H9 (cell line): ENCODE measurements at regions not wholly inside any gene's neighbourhood (a gene's known extent, or its start where the extent isn't known, plus 50 kb on each side); places are given as distances from the start of the nearest gene placed in this dataset.

Experiments
- DNase-seq: peaks from one replicate; pipeline ENCODE4 v3.0.0-alpha.2; 2017
- H2AFZ ChIP-seq: one replicate; pipeline ENCODE4 v1.6.1; 2013; ENCODE audit warnings: mild to moderate bottlenecking, low read length, control low read depth, moderate library complexity
- H2AK5ac ChIP-seq: 2 replicates; pipeline ENCODE4 v1.6.1; 2013; ENCODE audit warnings: low read length, control low read depth, mixed read lengths; ENCODE audit not compliant: insufficient read length
- H2BK120ac ChIP-seq: one replicate; pipeline ENCODE4 v1.6.1; 2013; ENCODE audit warnings: low read depth, mild to moderate bottlenecking, low read length, control low read depth, inconsistent platforms; ENCODE audit not compliant: poor library complexity, severe bottlenecking
- H2BK12ac ChIP-seq: 2 replicates; pipeline ENCODE4 v1.6.1; 2013; ENCODE audit warnings: low read length, control low read depth, mixed read lengths, low read depth; ENCODE audit not compliant: insufficient read length
- H2BK15ac ChIP-seq: 2 replicates; pipeline ENCODE4 v1.6.1; 2013; ENCODE audit warnings: low read depth, low read length, control low read depth
- H2BK20ac ChIP-seq: one replicate; pipeline ENCODE4 v1.6.1; 2013; ENCODE audit warnings: low read depth, mild to moderate bottlenecking, low read length, control low read depth, inconsistent platforms; ENCODE audit not compliant: poor library complexity, severe bottlenecking
- H2BK5ac ChIP-seq: 2 replicates; pipeline ENCODE4 v1.6.1; 2013; ENCODE audit warnings: low read length, control low read depth, mixed read lengths; ENCODE audit not compliant: insufficient read length
- H3K14ac ChIP-seq: 2 replicates; pipeline ENCODE4 v1.6.1; 2013; ENCODE audit warnings: low read length, control low read depth; ENCODE audit not compliant: insufficient read depth
- H3K18ac ChIP-seq: 2 replicates; pipeline ENCODE4 v1.6.1; 2013; ENCODE audit warnings: low read depth, mild to moderate bottlenecking, mixed read lengths, low read length, control low read depth; ENCODE audit not compliant: insufficient read length
- H3K23ac ChIP-seq: 2 replicates; pipeline ENCODE4 v1.6.1; 2013; ENCODE audit warnings: low read length, control low read depth, mixed read lengths, low read depth; ENCODE audit not compliant: insufficient read length
- H3K23me2 ChIP-seq: 2 replicates; pipeline ENCODE4 v1.6.1; 2013; ENCODE audit warnings: low read depth, mild to moderate bottlenecking, mixed read lengths, low read length, control low read depth; ENCODE audit not compliant: insufficient read length, poor library complexity, severe bottlenecking
- H3K27ac ChIP-seq: 2 replicates; pipeline ENCODE4 v1.5.1; 2013; ENCODE audit warnings: low read length, control low read depth, mixed read lengths, low read depth; ENCODE audit not compliant: insufficient read length
- H3K27me3 ChIP-seq: 2 replicates; pipeline ENCODE4 v1.6.1; 2013; ENCODE audit warnings: low read length, control low read depth, inconsistent platforms; ENCODE audit not compliant: insufficient read depth
- H3K4ac ChIP-seq: 2 replicates; pipeline ENCODE4 v1.6.1; 2013; ENCODE audit warnings: low read depth, mild to moderate bottlenecking, control low read depth, inconsistent platforms, low read length, moderate library complexity
- H3K4me1 ChIP-seq: 2 replicates; pipeline ENCODE4 v1.6.1; 2013; ENCODE audit warnings: low read length, control low read depth, inconsistent platforms; ENCODE audit not compliant: insufficient read depth
- H3K4me2 ChIP-seq: 2 replicates; pipeline ENCODE4 v1.6.1; 2013; ENCODE audit warnings: low read length, control low read depth, mixed read lengths; ENCODE audit not compliant: insufficient read length, insufficient read depth
- H3K56ac ChIP-seq: 2 replicates; pipeline ENCODE4 v1.6.1; 2013; ENCODE audit warnings: low read depth, mild to moderate bottlenecking, mixed read lengths, low read length, control low read depth; ENCODE audit not compliant: insufficient read length
- H3K79me1 ChIP-seq: 2 replicates; pipeline ENCODE4 v1.6.1; 2013; ENCODE audit warnings: low read depth, mild to moderate bottlenecking, moderate library complexity, low read length, control low read depth, inconsistent platforms; ENCODE audit not compliant: insufficient read depth, poor library complexity, severe bottlenecking
- H3K79me2 ChIP-seq: 2 replicates; pipeline ENCODE4 v1.6.1; 2013; ENCODE audit warnings: low read length, control low read depth, inconsistent platforms; ENCODE audit not compliant: insufficient read depth
- H3K9ac ChIP-seq: 2 replicates; pipeline ENCODE4 v1.6.1; 2013; ENCODE audit warnings: low read length, control low read depth, mixed read lengths; ENCODE audit not compliant: insufficient read length; ENCODE audit errors: extremely low read depth
- H3K9me3 ChIP-seq: one replicate; pipeline ENCODE4 v1.6.1; 2013; ENCODE audit warnings: low read depth, low read length, inconsistent platforms; ENCODE audit not compliant: control insufficient read depth
- H3T11ph ChIP-seq: one replicate; pipeline ENCODE4 v1.6.1; 2013; ENCODE audit warnings: mild to moderate bottlenecking, low read length, control low read depth, inconsistent platforms
- H4K20me1 ChIP-seq: one replicate; pipeline ENCODE4 v1.6.1; 2013; ENCODE audit not compliant: control insufficient read depth, insufficient read length, insufficient read depth
- H4K5ac ChIP-seq: 2 replicates; pipeline ENCODE4 v1.6.1; 2013; ENCODE audit warnings: low read depth, mild to moderate bottlenecking, mixed read lengths, low read length, control low read depth; ENCODE audit not compliant: insufficient read length
- H4K8ac ChIP-seq: replicated peaks from 2 replicates; pipeline ENCODE4 v1.6.1; 2013; ENCODE audit warnings: low read length, control low read depth, mixed read lengths, low read depth; ENCODE audit not compliant: insufficient read length
- H4K91ac ChIP-seq: 2 replicates; pipeline ENCODE4 v1.6.1; 2013; ENCODE audit warnings: low read depth, mild to moderate bottlenecking, moderate library complexity, mixed read lengths, low read length, control low read depth; ENCODE audit not compliant: insufficient read length
- H3K27ac Mint-ChIP-seq, 3 experiments: 2 replicates in 2 of 3; 3 replicates in 1 of 3; pipeline ENCODE4 v1.8.0; 2020 to 2021; ENCODE audit warnings: mixed read lengths in 3 of 3, mild to moderate bottlenecking in 1 of 3, moderate library complexity in 1 of 3
- H3K27me3 Mint-ChIP-seq: 2 replicates; pipeline ENCODE4 v1.8.0; 2021; ENCODE audit warnings: low read depth, mild to moderate bottlenecking, moderate library complexity, mixed read lengths
- H3K36me3 Mint-ChIP-seq, 3 experiments: 2 replicates in 2 of 3; 3 replicates in 1 of 3; pipeline ENCODE4 v1.8.0; 2020 to 2021; ENCODE audit warnings: low read depth in 3 of 3, mixed read lengths in 3 of 3; ENCODE audit not compliant: insufficient read depth in 1 of 3
- H3K4me1 Mint-ChIP-seq, 2 experiments: 2 replicates each; pipeline ENCODE4 v1.8.0; 2020; ENCODE audit warnings: mixed read lengths in 2 of 2
- H3K4me3 Mint-ChIP-seq, 2 experiments: 2 replicates in 1 of 2; 3 replicates in 1 of 2; pipeline ENCODE4 v1.8.0; 2020 to 2021; ENCODE audit warnings: mild to moderate bottlenecking in 2 of 2, mixed read lengths in 2 of 2, moderate library complexity in 1 of 2
- H3K9me3 Mint-ChIP-seq, 2 experiments: 2 replicates in 1 of 2; 3 replicates in 1 of 2; pipeline ENCODE4 v1.8.0; 2020; ENCODE audit warnings: mild to moderate bottlenecking in 2 of 2, mixed read lengths in 2 of 2, moderate library complexity in 1 of 2
- CTCF ChIP-seq: fragments of 200-600 bp; sonication (generic); conservative IDR thresholded peaks from 3 replicates; pipeline ENCODE4 v1.8.0; 2021; ENCODE audit warnings: antibody characterized with exemption, mild to moderate bottlenecking
- WGBS: extraction: QIAGEN DNeasy Blood & Tissue Kit; methylation state at CpG from one replicate; pipeline ENCODE4 v1.1.7; 2013; ENCODE audit warnings: missing lambda C conversion rate, low lambda C conversion rate, mixed read lengths; ENCODE audit not compliant: insufficient read length; ENCODE audit errors: extremely low coverage; 5-methylcytosine and 5-hydroxymethylcytosine counted together

DNA sequence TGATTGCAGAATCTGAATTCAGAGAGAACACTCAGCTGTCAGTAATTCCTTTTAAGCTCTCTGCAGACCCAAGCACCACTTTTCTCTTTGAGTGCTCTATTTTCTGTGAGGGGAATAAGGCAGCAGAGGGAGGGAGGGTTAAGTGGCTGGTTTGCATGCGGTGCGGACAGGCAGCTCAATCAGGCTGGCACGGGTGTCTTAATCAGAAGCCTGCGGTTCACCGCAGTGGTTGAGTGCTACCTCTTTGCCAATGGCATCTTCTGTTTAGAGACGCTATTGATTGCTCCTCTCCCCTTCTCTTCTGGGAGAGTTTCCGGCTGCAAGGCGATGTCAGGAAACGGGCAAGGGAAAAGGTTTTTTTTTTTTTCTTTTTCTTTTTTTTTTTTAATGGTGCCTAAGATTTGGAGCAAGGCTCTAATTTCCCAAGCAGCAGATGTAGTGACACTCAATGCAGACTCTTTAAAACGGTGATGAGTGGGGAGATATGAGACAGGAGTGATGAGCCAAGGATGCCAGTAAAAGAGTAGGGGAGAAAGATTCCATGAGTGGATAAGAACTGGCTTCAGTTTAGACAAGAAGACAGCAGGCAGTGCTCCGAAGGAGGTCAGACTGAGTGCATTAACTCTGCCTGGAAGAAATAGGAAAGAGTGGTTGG lies 533.7 kb upstream of the SEL1L start:
- no peak overlapping the region for H2BK5ac ChIP-seq
- no peak overlapping the region for H4K5ac ChIP-seq
- no peak overlapping the region for H3K14ac ChIP-seq
- no peak overlapping the region for H3K4me2 ChIP-seq
- H3K79me1 ChIP-seq: no peaks in the 10 kb centered on the region
- no peak overlapping the region for H3K18ac ChIP-seq
- no peak overlapping the region for H2BK15ac ChIP-seq
- H3K4ac ChIP-seq: no peak overlapping the region
- H3K36me3 Mint-ChIP-seq: peaks cover 7 to 26% (median 11%) of the 10 kb centered on the region in 3 experiments
- H3K79me2 ChIP-seq: no peaks in the 10 kb centered on the region
- TF ChIP-seq CTCF: no peak
- no peak overlapping the region for H2BK12ac ChIP-seq
- H3K23me2 ChIP-seq: no peaks in the 10 kb centered on the region
- no peak overlapping the region for H2AFZ ChIP-seq
- H3K9ac ChIP-seq: no peak overlapping the region
- H4K8ac ChIP-seq: no peak overlapping the region
- no peaks in the 10 kb centered on the region for H3K9me3 ChIP-seq
- DNase-seq: no peak
- H2BK120ac ChIP-seq: no peak overlapping the region
- no peak overlapping the region for H2BK20ac ChIP-seq
- H3T11ph ChIP-seq: no peak overlapping the region
- H3K4me3 Mint-ChIP-seq: no peak overlapping the region
- no peak overlapping the region for H3K27ac ChIP-seq
- no peaks in the 10 kb centered on the region for H3K27me3 ChIP-seq
- H3K56ac ChIP-seq: no peak overlapping the region
- H3K4me1 Mint-ChIP-seq: peaks cover 11 to 13% of the 10 kb centered on the region in 2 experiments
- no peaks in the 10 kb centered on the region for H3K4me1 ChIP-seq
- H2AK5ac ChIP-seq: no peak overlapping the region
- H4K20me1 ChIP-seq: no peaks in the 10 kb centered on the region
- H3K9me3 Mint-ChIP-seq: peaks cover 15 to 16% of the 10 kb centered on the region in 2 experiments
- peaks cover 7% of the 10 kb centered on the region for H3K27me3 Mint-ChIP-seq
- no CpG with 5 or more reads among the region's 11 CpGs for WGBS
- no peak overlapping the region for H3K23ac ChIP-seq
- no peak overlapping the region for H4K91ac ChIP-seq
- no peak overlapping the region; a peak in 1 of 7 replicates for H3K27ac Mint-ChIP-seq
